IMR-90 (cell line): ENCODE measurements at regions not wholly inside any gene's neighbourhood (a gene's known extent, or its start where the extent isn't known, plus 50 kb on each side); places are given as distances from the start of the nearest gene placed in this dataset.

Source experiments
- MAFK ChIP-seq: IDR thresholded peaks from 2 replicates; pipeline ENCODE4 v1.6.1; 2012; ENCODE audit warnings: low read depth, low read length, improper control_type of control experiment
- TF ChIP-seq, protein P1 (sequence below): conservative IDR thresholded peaks from 2 replicates; pipeline ENCODE4 v1.5.1; 2012; ENCODE audit warnings: mild to moderate bottlenecking, low read depth, low read length, improper control_type of control experiment

DNA sequence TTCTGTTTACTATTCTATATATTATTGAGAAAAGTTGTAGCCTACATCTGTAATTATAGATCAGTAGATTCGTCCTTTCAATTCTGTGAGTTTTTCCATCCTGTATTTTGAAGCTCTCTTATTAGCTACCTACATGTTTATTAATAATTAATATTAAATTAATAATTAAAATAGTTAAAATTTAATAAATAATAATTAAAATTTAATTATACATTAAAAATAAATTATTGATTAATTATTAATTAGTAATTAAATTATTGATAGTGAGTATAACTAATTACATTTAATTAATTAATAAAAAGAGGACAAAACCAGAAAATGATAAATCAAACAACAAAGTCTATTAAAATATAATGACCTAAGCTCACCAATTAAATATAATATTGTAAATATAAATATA is 606.6 kb upstream of the ROBO1 start:
- TF ChIP-seq, protein P1, sequence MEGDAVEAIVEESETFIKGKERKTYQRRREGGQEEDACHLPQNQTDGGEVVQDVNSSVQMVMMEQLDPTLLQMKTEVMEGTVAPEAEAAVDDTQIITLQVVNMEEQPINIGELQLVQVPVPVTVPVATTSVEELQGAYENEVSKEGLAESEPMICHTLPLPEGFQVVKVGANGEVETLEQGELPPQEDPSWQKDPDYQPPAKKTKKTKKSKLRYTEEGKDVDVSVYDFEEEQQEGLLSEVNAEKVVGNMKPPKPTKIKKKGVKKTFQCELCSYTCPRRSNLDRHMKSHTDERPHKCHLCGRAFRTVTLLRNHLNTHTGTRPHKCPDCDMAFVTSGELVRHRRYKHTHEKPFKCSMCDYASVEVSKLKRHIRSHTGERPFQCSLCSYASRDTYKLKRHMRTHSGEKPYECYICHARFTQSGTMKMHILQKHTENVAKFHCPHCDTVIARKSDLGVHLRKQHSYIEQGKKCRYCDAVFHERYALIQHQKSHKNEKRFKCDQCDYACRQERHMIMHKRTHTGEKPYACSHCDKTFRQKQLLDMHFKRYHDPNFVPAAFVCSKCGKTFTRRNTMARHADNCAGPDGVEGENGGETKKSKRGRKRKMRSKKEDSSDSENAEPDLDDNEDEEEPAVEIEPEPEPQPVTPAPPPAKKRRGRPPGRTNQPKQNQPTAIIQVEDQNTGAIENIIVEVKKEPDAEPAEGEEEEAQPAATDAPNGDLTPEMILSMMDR = no peak
- no peak for TF ChIP-seq MAFK
